ENCODE measurements at regions not wholly inside any gene's neighbourhood (a gene's known extent, or its start where the extent isn't known, plus 50 kb on each side); places are given as distances from the start of the nearest gene placed in this dataset.

DNA sequence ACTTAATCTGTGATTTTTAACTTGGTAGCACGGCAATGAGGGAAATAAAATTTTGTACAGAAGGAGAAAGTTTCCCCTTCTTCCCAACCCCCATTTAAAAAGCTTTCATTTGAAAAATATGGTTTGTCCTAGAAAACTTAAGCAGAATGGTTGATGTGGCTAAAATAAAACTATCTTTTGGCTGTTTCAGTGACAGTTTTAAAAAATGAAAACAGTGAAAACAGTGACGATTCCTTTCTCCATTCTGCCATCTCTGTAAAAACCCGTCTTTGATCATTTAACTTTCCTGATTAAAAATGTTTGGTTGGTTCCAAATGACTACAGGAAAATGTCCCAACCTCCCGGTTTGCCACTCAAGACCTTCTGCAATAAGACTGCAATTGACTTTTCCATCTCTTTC is 160.7 kb downstream of the EBLN2 start:
- H3K36me3 Mint-ChIP-seq = no peaks in the 10 kb centered on the region
- WGBS (ENCODE audit: insufficient coverage) = 87% methylated on average over 3 of the region's 4 CpGs
- H3K9me3 Mint-ChIP-seq = no peaks in the 10 kb centered on the region
- TF ChIP-seq, protein P1, sequence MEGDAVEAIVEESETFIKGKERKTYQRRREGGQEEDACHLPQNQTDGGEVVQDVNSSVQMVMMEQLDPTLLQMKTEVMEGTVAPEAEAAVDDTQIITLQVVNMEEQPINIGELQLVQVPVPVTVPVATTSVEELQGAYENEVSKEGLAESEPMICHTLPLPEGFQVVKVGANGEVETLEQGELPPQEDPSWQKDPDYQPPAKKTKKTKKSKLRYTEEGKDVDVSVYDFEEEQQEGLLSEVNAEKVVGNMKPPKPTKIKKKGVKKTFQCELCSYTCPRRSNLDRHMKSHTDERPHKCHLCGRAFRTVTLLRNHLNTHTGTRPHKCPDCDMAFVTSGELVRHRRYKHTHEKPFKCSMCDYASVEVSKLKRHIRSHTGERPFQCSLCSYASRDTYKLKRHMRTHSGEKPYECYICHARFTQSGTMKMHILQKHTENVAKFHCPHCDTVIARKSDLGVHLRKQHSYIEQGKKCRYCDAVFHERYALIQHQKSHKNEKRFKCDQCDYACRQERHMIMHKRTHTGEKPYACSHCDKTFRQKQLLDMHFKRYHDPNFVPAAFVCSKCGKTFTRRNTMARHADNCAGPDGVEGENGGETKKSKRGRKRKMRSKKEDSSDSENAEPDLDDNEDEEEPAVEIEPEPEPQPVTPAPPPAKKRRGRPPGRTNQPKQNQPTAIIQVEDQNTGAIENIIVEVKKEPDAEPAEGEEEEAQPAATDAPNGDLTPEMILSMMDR (IDR thresholded peaks at IDR 0.05) = no peak
- no peaks in the 10 kb centered on the region for H3K4me1 Mint-ChIP-seq
- H3K27ac Mint-ChIP-seq = no peak overlapping the region
- no peak overlapping the region for H3K4me3 Mint-ChIP-seq
- H3K4me3 ChIP-seq (ENCODE audit: low read length) = no peak overlapping the region
- intact Hi-C loops (cut with micrococcal nuclease) = no loop called here
- ATAC-seq = no peak
- DNase-seq = no peak
- no peak overlapping the region for H3K27ac ChIP-seq (ENCODE audit: low read length)
- H3K4me1 ChIP-seq (ENCODE audit: control insufficient read depth, insufficient read depth, low read length) = no peaks in the 10 kb centered on the region
- H3K27me3 ChIP-seq (ENCODE audit: control insufficient read depth, insufficient read depth, low read length) = no peaks in the 10 kb centered on the region
- H3K27me3 Mint-ChIP-seq (ENCODE audit: low read depth in 2 of 2) = no peaks in the 10 kb centered on the region
- H3K36me3 ChIP-seq (ENCODE audit: control insufficient read depth, insufficient read depth, low read length) = no peaks in the 10 kb centered on the region
- H3K9me3 ChIP-seq (ENCODE audit: control insufficient read depth, insufficient read depth, low read length) = no peaks in the 10 kb centered on the region

DNA sequence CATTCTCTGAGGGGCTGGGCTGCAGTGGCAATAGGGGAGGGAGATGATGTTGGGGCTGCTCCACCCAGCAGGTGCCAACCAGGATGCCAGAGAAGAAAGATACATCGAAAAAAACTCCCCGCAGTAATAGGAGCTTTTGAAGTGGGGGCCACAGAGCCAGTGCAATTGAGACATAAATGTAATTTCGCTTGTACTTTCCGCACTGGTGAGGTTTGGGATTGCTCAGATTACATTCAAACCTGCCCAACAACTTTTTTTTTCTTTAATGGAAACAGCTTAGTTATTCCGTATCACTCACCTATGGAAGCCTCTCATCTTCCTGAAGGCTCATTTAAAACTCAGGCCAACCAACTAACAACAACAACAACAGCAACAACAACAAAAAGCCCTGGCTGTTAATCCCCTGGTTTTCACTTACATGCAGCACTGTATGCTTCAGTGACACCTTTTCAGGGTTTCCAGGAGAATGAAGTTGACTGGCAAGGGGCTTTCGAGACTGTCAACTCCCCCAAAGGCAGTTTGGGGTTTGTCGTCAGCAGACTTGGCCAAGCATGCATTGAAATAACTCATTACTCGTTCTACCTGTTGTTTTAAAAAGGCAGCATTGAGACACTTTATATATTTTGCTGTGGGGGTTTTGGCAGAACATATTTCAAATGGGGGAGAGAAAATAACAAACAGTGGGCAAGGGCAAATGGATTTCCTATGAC is 163.8 kb downstream of the EBLN2 start:
- Mint-ChIP-seq H3K27me3 (ENCODE audit: low read depth in 2 of 2) (no peaks in the 10 kb centered on the region), H3K27ac (no peak overlapping the region), H3K4me3 (no peak overlapping the region), H3K9me3 (no peaks in the 10 kb centered on the region), H3K4me1 (no peaks in the 10 kb centered on the region), H3K36me3 (no peaks in the 10 kb centered on the region)
- H3K4me1 ChIP-seq (ENCODE audit: control insufficient read depth, insufficient read depth, low read length) = no peaks in the 10 kb centered on the region
- no peaks in the 10 kb centered on the region for H3K9me3 ChIP-seq (ENCODE audit: control insufficient read depth, insufficient read depth, low read length)
- ATAC-seq (no peak), DNase-seq (no peak)
- no peaks in the 10 kb centered on the region for H3K27me3 ChIP-seq (ENCODE audit: control insufficient read depth, insufficient read depth, low read length)
- H3K27ac ChIP-seq (ENCODE audit: low read length) = no peak overlapping the region
- H3K4me3 ChIP-seq (ENCODE audit: low read length) = no peak overlapping the region
- 95% methylated on average over 8 of the region's 8 CpGs for WGBS (ENCODE audit: insufficient coverage)
- intact Hi-C loops (cut with micrococcal nuclease) = no loop called here
- H3K36me3 ChIP-seq (ENCODE audit: control insufficient read depth, insufficient read depth, low read length) = no peaks in the 10 kb centered on the region
- TF ChIP-seq, protein P1 (IDR thresholded peaks at IDR 0.05) = no peak

DNA sequence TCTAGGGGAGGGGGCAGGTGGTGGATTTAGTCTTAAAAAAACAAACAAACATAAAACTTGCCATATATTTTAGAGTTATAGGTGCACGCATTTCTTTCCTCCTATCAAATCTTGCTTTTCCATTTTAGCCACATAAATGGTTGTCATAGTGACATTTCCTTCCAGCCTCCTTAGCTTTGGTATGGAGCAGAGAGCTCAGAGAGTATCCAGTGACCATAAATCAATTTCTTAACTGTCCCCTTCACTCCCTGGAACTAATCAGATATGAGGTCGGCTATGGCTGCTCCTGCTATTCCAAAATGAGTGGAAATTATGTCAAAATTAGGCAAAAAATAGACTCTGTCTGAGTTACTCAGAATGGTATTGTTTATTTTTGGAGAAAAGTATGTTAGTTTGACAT is 164.5 kb downstream of the EBLN2 start:
- no peak overlapping the region for H3K4me3 Mint-ChIP-seq
- H3K4me1 Mint-ChIP-seq = no peaks in the 10 kb centered on the region
- TF ChIP-seq, protein P1 (IDR thresholded peaks at IDR 0.05) = no peak
- no peaks in the 10 kb centered on the region for H3K27me3 Mint-ChIP-seq (ENCODE audit: low read depth in 2 of 2)
- H3K4me3 ChIP-seq (ENCODE audit: low read length) = no peak overlapping the region
- no peak for ATAC-seq
- H3K9me3 Mint-ChIP-seq = no peaks in the 10 kb centered on the region
- intact Hi-C loops (cut with micrococcal nuclease) = no loop called here
- 80% methylated on average over 1 of the region's 2 CpGs for WGBS (ENCODE audit: insufficient coverage)
- no peaks in the 10 kb centered on the region for H3K36me3 ChIP-seq (ENCODE audit: control insufficient read depth, insufficient read depth, low read length)
- H3K27ac Mint-ChIP-seq = no peak overlapping the region
- H3K9me3 ChIP-seq (ENCODE audit: control insufficient read depth, insufficient read depth, low read length) = no peaks in the 10 kb centered on the region
- H3K27me3 ChIP-seq (ENCODE audit: control insufficient read depth, insufficient read depth, low read length) = no peaks in the 10 kb centered on the region
- no peaks in the 10 kb centered on the region for H3K4me1 ChIP-seq (ENCODE audit: control insufficient read depth, insufficient read depth, low read length)
- no peak overlapping the region for H3K27ac ChIP-seq (ENCODE audit: low read length)
- no peaks in the 10 kb centered on the region for H3K36me3 Mint-ChIP-seq
- no peak for DNase-seq

DNA sequence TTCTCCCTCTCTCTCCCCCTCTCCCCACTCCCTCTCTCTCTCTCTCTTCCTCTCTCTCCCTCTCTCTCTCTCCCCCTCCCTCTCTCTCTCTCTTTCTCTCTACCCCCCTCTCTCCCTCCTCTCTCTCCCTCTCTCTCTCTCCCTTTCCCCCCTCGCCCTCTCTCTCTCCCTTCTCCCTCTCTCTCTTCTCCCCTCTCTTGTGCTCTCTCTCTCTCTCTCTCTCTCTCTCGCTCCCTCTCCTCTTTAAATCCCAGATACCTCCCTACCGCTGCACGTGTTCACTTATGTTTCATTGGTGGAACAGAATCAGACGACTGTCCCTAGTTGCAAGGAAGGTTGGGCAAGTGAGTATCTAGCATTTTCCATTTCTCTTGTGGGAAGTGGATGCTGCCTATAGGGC is 166.5 kb downstream of the EBLN2 start:
- Mint-ChIP-seq H3K27me3 (ENCODE audit: low read depth in 2 of 2) (no peaks in the 10 kb centered on the region), H3K27ac (no peak overlapping the region), H3K9me3 (no peaks in the 10 kb centered on the region), H3K36me3 (no peaks in the 10 kb centered on the region), H3K4me3 (no peak overlapping the region), H3K4me1 (no peaks in the 10 kb centered on the region)
- intact Hi-C loops (cut with micrococcal nuclease) = no loop called here
- Histone ChIP-seq H3K4me1 (ENCODE audit: control insufficient read depth, insufficient read depth, low read length) (no peaks in the 10 kb centered on the region), H3K9me3 (ENCODE audit: control insufficient read depth, insufficient read depth, low read length) (no peaks in the 10 kb centered on the region), H3K27me3 (ENCODE audit: control insufficient read depth, insufficient read depth, low read length) (no peaks in the 10 kb centered on the region), H3K4me3 (ENCODE audit: low read length) (no peak overlapping the region), H3K27ac (ENCODE audit: low read length) (no peak overlapping the region), H3K36me3 (ENCODE audit: control insufficient read depth, insufficient read depth, low read length) (no peaks in the 10 kb centered on the region)
- no peak for ATAC-seq
- TF ChIP-seq, protein P1 (IDR thresholded peaks at IDR 0.05) = no peak
- 79% methylated on average over 5 of the region's 5 CpGs for WGBS (ENCODE audit: insufficient coverage)
- no peak for DNase-seq
